HG03469 (cell line): ENCODE measurements at regions not wholly inside any gene's neighbourhood (a gene's known extent, or its start where the extent isn't known, plus 50 kb on each side); places are given as distances from the start of the nearest gene placed in this dataset.
"Not testable (repeated sequence)": the region's sequence is repeated elsewhere in the genome, so short reads cannot be mapped to it uniquely, and the experiment has no call there.

Experiments used
- ATAC-seq: cut with Tn5 transposase; IDR thresholded peaks from one replicate; pipeline ENCODE4 v1.9.1; 2021; ENCODE audit warnings: mild to moderate bottlenecking, moderate library complexity, moderate number of reproducible peaks; ENCODE audit not compliant: unreplicated experiment

DNA sequence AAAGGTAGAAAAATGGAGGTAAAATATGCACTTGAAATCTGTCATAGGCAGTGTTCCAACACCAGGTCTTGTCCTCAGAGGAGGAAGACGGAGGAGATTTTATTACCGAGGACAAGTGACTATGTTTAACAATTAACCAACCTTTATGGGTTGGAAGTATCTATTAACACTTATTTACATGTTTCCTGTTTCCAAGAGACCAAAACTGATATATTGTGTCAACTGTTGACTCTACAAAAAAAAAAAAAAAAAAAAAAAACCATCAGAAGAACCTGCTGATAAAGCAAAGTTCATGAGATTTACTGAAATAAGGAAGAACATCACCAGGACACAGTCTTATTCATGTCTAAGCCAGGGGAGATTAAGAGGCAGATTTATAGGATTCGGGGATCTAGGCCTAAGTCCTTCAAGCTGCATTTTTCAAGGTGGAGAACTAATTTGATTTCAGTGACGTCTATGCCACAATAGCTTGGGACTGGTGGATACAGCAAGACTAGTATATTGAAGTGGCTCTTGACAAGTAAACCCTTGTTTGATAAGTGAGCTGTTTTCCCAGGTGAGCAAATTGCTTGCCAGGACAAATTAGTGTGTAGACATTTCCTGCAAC, 126.6 kb upstream of the NAA20 start:
- ATAC-seq, result no peak

- ATAC-seq, result no peak
Observed at GRCh38 chr20:19893356-19893755, 123.8 kb upstream of the NAA20 start.

DNA sequence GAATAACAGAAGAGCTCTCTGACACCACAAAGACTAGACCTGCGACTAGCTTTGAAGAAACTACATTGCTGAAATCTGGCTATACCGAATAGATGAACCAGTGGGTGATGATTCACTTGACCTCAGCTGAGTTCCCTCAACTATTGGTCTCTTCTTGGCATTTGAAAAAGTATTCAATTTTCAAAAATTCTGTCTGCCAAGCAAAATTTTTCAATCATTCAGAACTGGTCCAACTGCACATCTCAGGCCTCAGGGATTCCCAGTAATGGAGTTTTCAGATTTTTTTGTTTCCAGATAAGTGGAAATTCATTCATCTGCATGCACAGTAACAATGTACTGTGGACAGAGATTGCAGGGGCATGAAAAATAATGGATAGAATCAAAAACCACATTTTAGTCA, 121.4 kb upstream of the NAA20 start:
- no peak for ATAC-seq

DNA sequence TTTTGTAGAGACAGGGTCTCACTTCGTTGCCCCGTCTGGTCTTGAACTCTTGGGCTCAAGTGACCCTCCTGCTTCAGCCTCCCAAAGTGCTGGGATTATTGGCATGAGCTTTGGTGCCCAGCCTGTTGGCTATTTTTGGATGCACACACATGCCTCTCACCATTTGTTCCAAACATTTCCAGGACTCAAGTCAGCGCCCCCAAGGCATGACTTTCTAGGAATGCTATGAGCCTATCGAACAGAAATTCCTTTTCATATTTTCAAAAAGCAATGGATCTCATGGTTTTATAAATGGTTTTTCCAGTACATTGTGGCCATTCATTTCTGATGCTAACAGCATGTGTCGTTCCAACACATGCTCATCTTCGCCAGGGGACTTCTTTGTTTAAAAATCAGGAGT, 119.3 kb upstream of the NAA20 start:
- no peak for ATAC-seq

GRCh38 chr20:19901226-19901625, 115.9 kb upstream of the NAA20 start:
- no peak for ATAC-seq

GRCh38 chr20:19903168-19903811, 113.9 kb upstream of the NAA20 start:
- no peak for ATAC-seq

DNA sequence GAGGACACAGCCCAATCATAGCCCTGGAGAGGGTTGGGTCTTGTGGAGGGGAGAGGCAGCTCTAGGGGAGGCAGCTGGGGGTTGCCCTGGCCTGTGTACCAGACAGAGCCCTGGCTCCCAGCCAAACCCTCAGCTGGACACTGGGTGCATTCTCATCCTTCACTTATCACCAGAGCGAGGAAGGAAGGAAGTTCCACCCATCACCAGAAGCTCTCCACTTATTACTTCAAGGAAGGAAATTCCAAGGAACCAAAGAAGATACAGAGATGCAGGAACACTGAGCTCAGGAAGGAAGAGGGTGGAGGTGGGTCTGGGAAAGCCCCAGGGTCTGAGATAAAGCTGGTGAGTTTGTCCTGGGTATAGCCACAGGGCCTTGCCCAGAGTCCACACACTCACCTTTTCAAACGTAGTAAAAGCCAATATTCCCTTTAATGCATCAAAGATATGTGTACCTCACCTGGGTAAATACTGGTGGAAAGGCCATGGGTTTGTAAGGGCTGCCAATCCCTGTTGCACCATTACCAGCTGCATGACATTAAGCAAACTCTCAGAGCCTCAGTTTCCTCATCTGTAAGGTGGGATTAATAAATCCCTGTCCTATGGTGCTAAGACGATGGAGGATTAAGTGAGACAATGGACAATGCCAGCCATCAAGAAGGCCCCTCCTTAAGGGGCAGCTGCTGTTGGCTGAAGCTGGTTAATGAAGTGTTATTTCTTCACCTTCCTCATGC, 109.7 kb upstream of the NAA20 start:
- no peak for ATAC-seq

DNA sequence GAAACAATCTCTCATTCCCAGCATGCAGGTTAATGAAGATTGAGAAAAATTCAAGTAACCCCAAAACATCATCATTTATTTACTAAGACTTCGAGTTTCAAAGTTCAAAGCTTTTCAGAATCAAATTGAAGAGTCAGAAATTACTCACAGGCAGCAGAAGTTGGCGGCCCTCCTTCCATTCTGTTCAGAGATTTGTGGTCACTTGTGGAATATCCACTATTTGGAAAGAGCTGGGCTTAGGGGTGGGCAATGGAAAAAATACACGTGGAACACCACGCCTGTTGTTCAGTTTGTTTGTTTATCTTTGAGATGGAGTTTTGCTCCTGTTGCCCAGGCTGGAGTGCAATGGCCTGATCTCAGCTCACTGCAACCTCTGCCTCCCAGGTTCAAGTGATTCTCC, 108.6 kb upstream of the NAA20 start:
- ATAC-seq, result no peak

- ATAC-seq, result no peak
Observed at GRCh38 chr20:19909725-19910124, 107.4 kb upstream of the NAA20 start.

DNA sequence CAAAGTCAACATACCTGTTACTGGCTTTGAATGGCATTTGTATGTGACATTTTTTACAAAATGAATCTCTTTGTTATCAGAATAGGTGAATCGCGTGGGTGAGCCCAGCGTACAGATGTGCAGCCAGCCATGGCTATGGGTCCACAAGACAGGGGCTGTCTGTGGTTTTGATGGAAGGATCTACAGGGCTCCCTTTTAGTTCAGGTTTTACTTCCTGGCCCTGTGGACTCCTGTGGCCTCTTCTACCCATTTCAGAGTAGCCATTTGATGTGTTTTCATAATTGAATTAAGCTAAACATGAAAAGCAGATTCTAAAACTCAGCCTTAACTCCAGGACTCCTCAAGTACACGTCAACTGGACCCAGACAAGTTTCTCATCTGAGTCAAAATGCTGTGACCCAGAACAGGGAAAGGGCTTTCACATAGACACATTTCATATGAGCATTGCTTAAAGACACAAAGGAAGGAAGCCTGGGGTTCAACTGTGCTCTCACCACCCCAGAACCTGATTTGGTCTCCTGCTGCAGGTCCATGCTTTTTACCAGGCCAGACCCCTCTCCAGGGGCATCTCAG, 105.3 kb upstream of the NAA20 start:
- ATAC-seq, result no peak

DNA sequence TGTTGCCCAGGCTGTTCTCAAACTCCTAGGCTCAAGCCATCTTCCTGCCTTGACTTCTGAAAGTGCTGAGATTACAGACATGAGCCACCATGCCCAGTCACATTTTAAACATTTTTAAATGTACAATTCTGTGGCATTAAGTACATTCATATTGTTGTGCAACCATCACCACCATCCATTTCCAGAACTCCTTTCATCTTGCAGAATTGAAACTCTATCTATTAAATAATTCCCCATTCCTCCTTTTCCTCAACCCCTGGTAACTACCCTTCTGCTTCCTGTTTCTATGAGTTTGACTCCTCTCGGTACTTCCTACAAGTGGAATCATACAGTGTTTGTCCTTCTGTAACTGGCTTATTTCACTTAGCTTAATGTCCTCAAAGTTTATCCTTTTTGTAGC, 103.8 kb upstream of the NAA20 start:
- ATAC-seq, result no peak

GRCh38 chr20:19913927-19914614, 103.1 kb upstream of the NAA20 start:
- peak; percentile 31 for ATAC-seq

GRCh38 chr20:19915111-19915798, 101.9 kb upstream of the NAA20 start:
- ATAC-seq, result no peak

DNA sequence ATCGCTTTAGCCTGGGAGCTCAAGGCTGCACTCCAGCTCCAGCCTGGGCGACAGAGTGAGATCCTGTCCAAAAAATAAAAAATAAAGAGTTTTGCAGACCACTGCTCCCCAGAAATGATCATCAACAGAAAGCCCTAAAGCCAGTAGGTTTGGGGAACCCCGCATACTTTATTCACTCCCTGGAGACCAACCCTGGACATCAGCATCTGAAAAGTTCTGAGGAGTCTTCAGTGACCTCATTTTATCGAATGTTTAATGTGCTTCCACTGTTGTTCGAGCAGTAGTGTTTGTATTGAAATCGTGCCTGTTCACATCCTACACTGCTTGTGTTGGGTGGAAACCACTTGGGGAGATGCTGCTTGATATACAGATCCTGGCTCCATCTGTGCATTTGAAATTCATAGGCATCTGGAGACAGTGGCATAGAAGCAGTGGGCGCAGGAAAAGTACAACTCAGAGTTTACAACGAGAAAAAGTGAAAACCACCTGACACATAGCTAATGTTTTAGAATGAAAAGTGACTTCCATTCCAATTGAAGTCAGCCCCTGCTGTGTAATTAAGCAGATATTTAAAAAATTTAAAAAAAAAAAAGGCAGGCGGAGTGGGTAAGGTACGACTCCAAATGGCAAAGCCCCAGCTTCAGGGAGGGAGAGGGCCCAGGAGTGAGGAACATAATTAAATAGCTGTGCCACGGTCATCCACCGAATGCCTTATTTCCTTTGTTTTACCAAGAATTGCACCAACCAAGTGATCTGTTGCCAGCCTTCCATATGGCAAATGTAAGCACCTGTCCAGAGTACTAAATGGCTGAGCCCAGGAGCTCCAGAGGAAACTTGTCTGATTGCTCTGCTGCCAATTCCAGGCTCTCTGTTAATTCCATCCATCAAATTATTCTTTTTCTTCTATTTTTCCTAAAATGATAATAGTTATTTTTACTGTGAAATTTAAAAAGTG, 100.4 kb upstream of the NAA20 start:
- ATAC-seq, result no peak

DNA sequence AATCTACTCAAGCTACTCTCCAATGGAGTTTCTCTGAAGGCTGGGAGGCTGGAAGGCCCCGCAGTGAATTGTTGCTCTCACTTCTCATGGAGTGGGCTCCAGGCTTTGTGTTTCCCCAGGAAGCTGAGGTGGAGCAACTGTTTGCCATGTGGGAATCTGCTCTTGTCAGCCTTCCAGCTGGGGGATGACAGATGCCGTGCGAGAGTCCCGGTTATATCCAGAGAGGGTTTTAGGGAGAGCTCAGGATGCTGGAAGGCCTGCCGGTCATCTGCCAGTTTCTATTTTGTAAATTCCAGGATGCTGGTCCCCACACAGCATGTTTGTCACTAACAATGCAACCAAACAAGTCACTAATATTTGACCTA, 98.2 kb upstream of the NAA20 start:
- ATAC-seq, result no peak

GRCh38 chr20:19920381-19921138, 96.6 kb upstream of the NAA20 start:
- ATAC-seq, result no peak

GRCh38 chr20:19921284-19921793, 95.8 kb upstream of the NAA20 start:
- ATAC-seq, result no peak

GRCh38 chr20:19921829-19922228, 95.3 kb upstream of the NAA20 start:
- not testable (repeated sequence) for ATAC-seq

- ATAC-seq, result no peak
Observed at GRCh38 chr20:19922716-19923115, 94.4 kb upstream of the NAA20 start.
